Superior temporal gyrus (tissue), 1 donor: ENCODE measurements at regions not wholly inside any gene's neighbourhood (a gene's known extent, or its start where the extent isn't known, plus 50 kb on each side); places are given as distances from the start of the nearest gene placed in this dataset.
"Not testable (repeated sequence)": the region's sequence is repeated elsewhere in the genome, so short reads cannot be mapped to it uniquely, and the experiment has no call there.

Experiments used
- DNase-seq: peaks from one replicate; pipeline ENCODE4 v3.0.0-alpha.2; 2016; ENCODE audit errors: extremely low spot score

- DNase-seq, result no peak
These were observed 196.3 kb downstream of the PALM2AKAP2 start for GRCh38 chr9:109976303-109976702.

GRCh38 chr9:109977521-109977920 is 197.5 kb downstream of the PALM2AKAP2 start:
- DNase-seq, result no peak

GRCh38 chr9:109981091-109981490 is 201.1 kb downstream of the PALM2AKAP2 start:
- no peak for DNase-seq

GRCh38 chr9:109986521-109986991 is 206.6 kb downstream of the PALM2AKAP2 start:
- DNase-seq, result no peak

- no peak for DNase-seq
These were observed 209.3 kb downstream of the PALM2AKAP2 start for GRCh38 chr9:109989296-109989695.

- DNase-seq, result no peak
These were observed 210.5 kb downstream of the PALM2AKAP2 start for GRCh38 chr9:109990541-109990940.

GRCh38 chr9:109992293-109992692 is 212.3 kb downstream of the PALM2AKAP2 start:
- no peak for DNase-seq

- no peak for DNase-seq
These were observed 213.4 kb downstream of the PALM2AKAP2 start for GRCh38 chr9:109993250-109993978.

GRCh38 chr9:109994141-109994540 is 213.8 kb downstream of the C9orf152 start:
- no peak for DNase-seq

GRCh38 chr9:109996936-109997580 is 210.9 kb downstream of the C9orf152 start:
- DNase-seq, result no peak

- no peak for DNase-seq
These were observed 210.3 kb downstream of the C9orf152 start for GRCh38 chr9:109997682-109998081.

GRCh38 chr9:110005521-110005920 is 202.4 kb downstream of the C9orf152 start:
- DNase-seq, result not testable (repeated sequence)

- DNase-seq, result no peak
These were observed 201.3 kb downstream of the C9orf152 start for GRCh38 chr9:110006657-110007056.

- no peak for DNase-seq
These were observed 200.3 kb downstream of the C9orf152 start for GRCh38 chr9:110007477-110008270.

- DNase-seq, result no peak
These were observed 199.3 kb downstream of the C9orf152 start for GRCh38 chr9:110008663-110009062.

- no peak for DNase-seq
These were observed 196.2 kb downstream of the C9orf152 start for GRCh38 chr9:110011628-110012320.

GRCh38 chr9:110013064-110013463 is 194.9 kb downstream of the C9orf152 start:
- DNase-seq, result no peak

GRCh38 chr9:110015759-110016158 is 192.2 kb downstream of the C9orf152 start:
- DNase-seq, result no peak

- DNase-seq, result no peak
These were observed 191.6 kb downstream of the C9orf152 start for GRCh38 chr9:110016340-110016739.

GRCh38 chr9:110020216-110020615 is 187.7 kb downstream of the C9orf152 start:
- DNase-seq, result not testable (repeated sequence)

GRCh38 chr9:110021891-110022290 is 186.1 kb downstream of the C9orf152 start:
- no peak for DNase-seq

GRCh38 chr9:110023221-110023620 is 184.7 kb downstream of the C9orf152 start:
- not testable (repeated sequence) for DNase-seq
